Prostate gland (tissue), 2 donors: ENCODE measurements at regions not wholly inside any gene's neighbourhood (a gene's known extent, or its start where the extent isn't known, plus 50 kb on each side); places are given as distances from the start of the nearest gene placed in this dataset.

Experiments used
- POLR2A ChIP-seq: fragments of 450-650 bp; IDR thresholded peaks from one replicate; pipeline ENCODE4 v1.6.1; 2016; ENCODE audit warnings: antibody characterized with exemption, mild to moderate bottlenecking
- TF ChIP-seq, protein P1 (sequence below), 4 experiments: fragments of 200-600 bp in 2 of 4; fragments of 450-650 bp in 2 of 4; sonication (generic) in 2 of 4; IDR thresholded peaks; 1 replicate in 3 of 4; 2 replicates in 1 of 4; pipeline ENCODE4 v1.5.1; 2016 to 2019; ENCODE audit warnings: antibody characterized with exemption in 4 of 4, mild to moderate bottlenecking in 2 of 4, moderate library complexity in 2 of 4

DNA sequence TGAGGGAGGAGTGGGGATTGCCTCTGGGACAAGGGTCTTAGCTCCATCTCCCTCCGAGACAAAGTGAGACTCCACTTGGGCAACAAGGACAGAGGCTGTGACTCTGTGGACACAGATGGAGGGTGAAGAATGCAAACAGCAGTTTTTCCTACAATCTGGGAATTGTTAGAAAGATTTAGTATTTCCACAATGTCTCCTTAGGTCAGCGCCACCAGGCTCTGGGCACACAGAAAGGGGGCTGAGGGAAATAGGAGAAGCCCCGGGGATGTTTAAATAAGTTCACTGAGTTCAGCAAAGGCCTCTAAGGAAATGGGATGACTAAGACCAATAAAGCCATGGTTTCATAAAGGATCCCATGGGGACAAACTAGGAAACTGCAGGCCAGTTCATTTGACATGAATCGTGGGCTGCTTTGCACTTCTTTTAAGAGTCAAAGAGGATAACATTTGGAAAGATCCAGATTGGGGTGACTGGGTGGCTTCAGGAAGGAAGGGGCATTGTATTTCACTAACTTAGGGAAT, 219.8 kb upstream of the GLI3 start:
- TF ChIP-seq, protein P1, sequence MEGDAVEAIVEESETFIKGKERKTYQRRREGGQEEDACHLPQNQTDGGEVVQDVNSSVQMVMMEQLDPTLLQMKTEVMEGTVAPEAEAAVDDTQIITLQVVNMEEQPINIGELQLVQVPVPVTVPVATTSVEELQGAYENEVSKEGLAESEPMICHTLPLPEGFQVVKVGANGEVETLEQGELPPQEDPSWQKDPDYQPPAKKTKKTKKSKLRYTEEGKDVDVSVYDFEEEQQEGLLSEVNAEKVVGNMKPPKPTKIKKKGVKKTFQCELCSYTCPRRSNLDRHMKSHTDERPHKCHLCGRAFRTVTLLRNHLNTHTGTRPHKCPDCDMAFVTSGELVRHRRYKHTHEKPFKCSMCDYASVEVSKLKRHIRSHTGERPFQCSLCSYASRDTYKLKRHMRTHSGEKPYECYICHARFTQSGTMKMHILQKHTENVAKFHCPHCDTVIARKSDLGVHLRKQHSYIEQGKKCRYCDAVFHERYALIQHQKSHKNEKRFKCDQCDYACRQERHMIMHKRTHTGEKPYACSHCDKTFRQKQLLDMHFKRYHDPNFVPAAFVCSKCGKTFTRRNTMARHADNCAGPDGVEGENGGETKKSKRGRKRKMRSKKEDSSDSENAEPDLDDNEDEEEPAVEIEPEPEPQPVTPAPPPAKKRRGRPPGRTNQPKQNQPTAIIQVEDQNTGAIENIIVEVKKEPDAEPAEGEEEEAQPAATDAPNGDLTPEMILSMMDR (IDR thresholded peaks at IDR 0.05) = no peak
- TF ChIP-seq POLR2A = no peak
